Endothelial cell of umbilical vein (primary cell): ENCODE measurements at regions not wholly inside any gene's neighbourhood (a gene's known extent, or its start where the extent isn't known, plus 50 kb on each side); places are given as distances from the start of the nearest gene placed in this dataset.

ENCODE experiments used
- CTCF ChIP-seq, 2 donors: IDR thresholded peaks; 1 replicate in 1 of 2; 2 replicates in 1 of 2; pipeline ENCODE4 v1.5.1; 2011; ENCODE audit warnings: low read length in 2 of 2, mild to moderate bottlenecking in 2 of 2, moderate library complexity in 2 of 2, control low read depth in 1 of 2, inconsistent platforms in 1 of 2, low read depth in 1 of 2; ENCODE audit not compliant: insufficient read depth in 1 of 2; ENCODE audit errors: extremely low read depth in 1 of 2
- EZH2 ChIP-seq: IDR thresholded peaks from 2 replicates; pipeline ENCODE4 v1.6.1; 2012; ENCODE audit warnings: borderline replicate concordance, low read depth, mild to moderate bottlenecking, moderate library complexity, low read length, inconsistent platforms; ENCODE audit not compliant: severe bottlenecking
- JUN ChIP-seq: IDR thresholded peaks from 2 replicates; pipeline ENCODE4 v1.6.1; 2011; ENCODE audit warnings: borderline replicate concordance, low read depth; ENCODE audit not compliant: insufficient read length, insufficient read depth
- MAX ChIP-seq: IDR thresholded peaks from 2 replicates; pipeline ENCODE4 v1.6.1; 2011; ENCODE audit not compliant: insufficient read depth, insufficient read length
- POLR2A ChIP-seq: IDR thresholded peaks from 2 replicates; pipeline ENCODE4 v1.6.1; 2012; ENCODE audit warnings: low read depth, mild to moderate bottlenecking, control low read depth, low read length
- POLR2AphosphoS5 ChIP-seq: IDR thresholded peaks from 2 replicates; pipeline ENCODE4 v1.6.1; 2012; ENCODE audit warnings: low read depth, mild to moderate bottlenecking, control low read depth, low read length, moderate library complexity; ENCODE audit not compliant: insufficient read depth

DNA sequence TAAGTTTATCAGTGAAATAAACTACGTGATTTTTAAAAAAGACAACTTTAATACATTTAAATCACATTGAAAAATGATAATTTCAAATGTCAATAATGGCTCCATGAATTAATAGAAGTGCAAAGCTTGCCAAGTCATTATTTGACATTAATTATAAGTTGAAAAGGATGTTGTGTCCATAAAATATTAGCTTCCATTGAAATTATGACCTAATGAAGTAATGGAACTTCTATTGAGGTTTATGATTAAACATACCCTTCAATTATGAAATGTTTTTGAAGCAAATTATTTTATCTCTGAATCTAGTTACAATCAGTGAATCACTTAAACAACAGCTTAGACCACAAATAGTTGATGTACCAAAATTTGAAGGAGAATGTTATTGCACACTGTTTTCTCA lies 144.2 kb downstream of the SLITRK6 start:
- TF ChIP-seq CTCF (IDR thresholded peaks at IDR 0.05; ENCODE audit: extremely low read depth in 1 of 2, insufficient read depth in 1 of 2, low read depth in 1 of 2, low read length in 2 of 2) (no peak), POLR2A (no peak), POLR2AphosphoS5 (no peak), MAX (no peak), JUN (no peak), EZH2 (no peak)
